ENCODE measurements at regions not wholly inside any gene's neighbourhood (a gene's known extent, or its start where the extent isn't known, plus 50 kb on each side); places are given as distances from the start of the nearest gene placed in this dataset.
"Not testable (repeated sequence)": the region's sequence is repeated elsewhere in the genome, so short reads cannot be mapped to it uniquely, and the experiment has no call there.

GRCh38 chr1:190678-191077 is 260.8 kb downstream of the OR4F29 start:
- not testable (repeated sequence) for TF ChIP-seq POLR2A, CTCF, POLR2AphosphoS5, EP300 (IDR thresholded peaks at IDR 0.05)

Data from upper lobe of left lung (tissue), 4 donors.